ENCODE measurements at regions not wholly inside any gene's neighbourhood (a gene's known extent, or its start where the extent isn't known, plus 50 kb on each side); places are given as distances from the start of the nearest gene placed in this dataset.

- DNase-seq (ENCODE audit: low spot score), result no peak
- Mint-ChIP-seq H3K27me3 (ENCODE audit: low read depth) (peaks cover 2% of the 10 kb centered on the region), H3K27ac (ENCODE audit: unreplicated experiment) (no peak overlapping the region), H3K36me3 (ENCODE audit: low read depth) (peaks cover 7% of the 10 kb centered on the region), H3K4me3 (ENCODE audit: unreplicated experiment) (no peak overlapping the region), H3K4me1 (ENCODE audit: low read depth) (no peaks in the 10 kb centered on the region), H3K9me3 (ENCODE audit: low read depth) (no peaks in the 10 kb centered on the region)
- TF ChIP-seq CTCF (IDR thresholded peaks at IDR 0.05), result no peak
Measured at GRCh38 chr1:65050735-65051134, 84.4 kb upstream of the JAK1 start.

DNA sequence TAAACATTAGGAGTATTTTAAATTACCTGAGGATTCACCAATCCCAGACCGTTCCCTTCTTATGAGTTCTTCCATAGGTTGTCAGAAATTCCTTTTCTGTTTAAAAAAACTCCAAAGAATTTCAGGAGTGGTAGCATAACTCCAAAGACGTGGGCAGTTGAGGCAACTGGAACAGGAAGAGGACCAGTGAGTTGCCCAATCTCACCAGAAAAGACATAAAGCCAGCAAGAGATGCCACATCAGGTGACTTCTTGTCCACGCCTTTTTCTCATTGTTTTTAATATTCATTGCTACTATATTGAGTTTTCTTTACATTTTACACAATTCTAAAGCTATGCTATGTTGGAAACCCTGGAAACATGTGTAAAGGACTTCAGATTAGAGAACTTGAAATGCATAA is 88.1 kb upstream of the JAK1 start:
- Mint-ChIP-seq H3K9me3 (ENCODE audit: low read depth) (no peaks in the 10 kb centered on the region), H3K36me3 (ENCODE audit: low read depth) (peaks cover 20% of the 10 kb centered on the region), H3K27ac (ENCODE audit: unreplicated experiment) (no peak overlapping the region), H3K4me1 (ENCODE audit: low read depth) (no peaks in the 10 kb centered on the region), H3K27me3 (ENCODE audit: low read depth) (no peaks in the 10 kb centered on the region), H3K4me3 (ENCODE audit: unreplicated experiment) (no peak overlapping the region)
- no peak for TF ChIP-seq CTCF (IDR thresholded peaks at IDR 0.05)
- no peak for DNase-seq (ENCODE audit: low spot score)

- no peak for TF ChIP-seq CTCF (IDR thresholded peaks at IDR 0.05)
- Mint-ChIP-seq H3K36me3 (ENCODE audit: low read depth) (peaks cover 20% of the 10 kb centered on the region), H3K4me1 (ENCODE audit: low read depth) (peaks cover 9% of the 10 kb centered on the region), H3K27me3 (ENCODE audit: low read depth) (no peaks in the 10 kb centered on the region), H3K9me3 (ENCODE audit: low read depth) (no peaks in the 10 kb centered on the region), H3K27ac (ENCODE audit: unreplicated experiment) (no peak overlapping the region), H3K4me3 (ENCODE audit: unreplicated experiment) (no peak overlapping the region)
- no peak for DNase-seq (ENCODE audit: low spot score)
Measured at GRCh38 chr1:65055747-65056146, 89.4 kb upstream of the JAK1 start.

DNA sequence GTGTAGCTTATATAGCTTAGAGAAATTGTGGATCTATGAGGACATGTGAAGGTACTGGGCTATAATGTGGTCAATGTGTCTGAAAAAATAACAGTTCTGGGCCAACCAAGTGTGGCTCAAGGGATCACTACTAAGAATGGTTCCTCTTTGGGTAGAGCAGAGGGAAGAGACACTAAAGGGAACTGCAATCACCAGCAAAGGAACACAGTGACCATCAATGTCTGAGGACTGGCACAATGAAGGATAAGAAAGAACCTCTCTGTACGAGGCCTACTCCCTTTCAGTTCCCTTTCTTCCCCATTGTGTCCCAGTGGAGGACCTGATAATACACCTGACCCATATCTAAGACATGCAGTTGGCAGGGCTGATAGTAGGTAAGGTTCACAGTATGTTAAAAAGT is 89.9 kb upstream of the JAK1 start:
- Mint-ChIP-seq H3K36me3 (ENCODE audit: low read depth) (peaks cover 20% of the 10 kb centered on the region), H3K4me3 (ENCODE audit: unreplicated experiment) (no peak overlapping the region), H3K9me3 (ENCODE audit: low read depth) (no peaks in the 10 kb centered on the region), H3K4me1 (ENCODE audit: low read depth) (peaks cover 9% of the 10 kb centered on the region), H3K27ac (ENCODE audit: unreplicated experiment) (no peak overlapping the region), H3K27me3 (ENCODE audit: low read depth) (no peaks in the 10 kb centered on the region)
- no peak for DNase-seq (ENCODE audit: low spot score)
- TF ChIP-seq CTCF (IDR thresholded peaks at IDR 0.05), result no peak

DNA sequence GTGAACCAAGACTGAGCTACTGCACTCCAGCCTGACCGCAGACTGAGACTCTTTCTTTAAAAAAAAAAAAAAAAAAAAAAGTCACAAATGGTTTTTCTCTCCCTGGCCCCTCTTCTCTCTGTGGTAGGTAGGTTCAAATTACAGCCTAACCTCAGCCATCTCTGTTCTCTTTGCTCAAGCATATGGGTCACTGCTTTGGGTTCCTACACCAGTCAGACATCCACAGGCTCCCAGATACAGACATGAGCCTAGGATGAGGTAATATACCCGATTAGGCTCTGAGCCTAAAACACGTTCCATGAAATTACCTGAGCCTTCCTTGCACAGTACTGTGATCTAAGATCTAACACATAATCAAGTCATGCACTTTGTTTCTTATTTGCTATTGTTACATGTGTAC is 90.5 kb upstream of the JAK1 start:
- Mint-ChIP-seq H3K9me3 (ENCODE audit: low read depth) (no peaks in the 10 kb centered on the region), H3K36me3 (ENCODE audit: low read depth) (peaks cover 20% of the 10 kb centered on the region), H3K27me3 (ENCODE audit: low read depth) (no peaks in the 10 kb centered on the region), H3K27ac (ENCODE audit: unreplicated experiment) (no peak overlapping the region), H3K4me1 (ENCODE audit: low read depth) (peaks cover 9% of the 10 kb centered on the region), H3K4me3 (ENCODE audit: unreplicated experiment) (no peak overlapping the region)
- DNase-seq (ENCODE audit: low spot score), result no peak
- TF ChIP-seq CTCF (IDR thresholded peaks at IDR 0.05), result no peak
